OCI-LY1 (cell line): ENCODE measurements at regions not wholly inside any gene's neighbourhood (a gene's known extent, or its start where the extent isn't known, plus 50 kb on each side); places are given as distances from the start of the nearest gene placed in this dataset.

Experiments used
- H2AFZ ChIP-seq: fragments of 200-600 bp; sonication (generic), shearing (Covaris generic); 2 replicates; pipeline ENCODE4 v1.6.0; 2014; ENCODE audit warnings: antibody characterized with exemption, mild to moderate bottlenecking, low read length
- H3F3A ChIP-seq: fragments of 200-600 bp; sonication (generic), shearing (Covaris generic); 2 replicates; pipeline ENCODE4 v1.6.0; 2014; ENCODE audit warnings: mild to moderate bottlenecking, antibody characterized with exemption, low read length, moderate library complexity; ENCODE audit not compliant: insufficient read depth
- H3K27ac ChIP-seq: fragments of 200-600 bp; sonication (generic); 2 replicates; pipeline ENCODE4 v1.5.1; 2014; ENCODE audit warnings: low read length, mixed run types, mild to moderate bottlenecking, low read depth; ENCODE audit not compliant: poor library complexity, severe bottlenecking
- H3K27me3 ChIP-seq: fragments of 200-600 bp; sonication (generic); 2 replicates; pipeline ENCODE4 v1.6.0; 2014; ENCODE audit warnings: antibody characterized with exemption, mild to moderate bottlenecking, low read length, moderate library complexity; ENCODE audit not compliant: insufficient read depth
- H3K36me3 ChIP-seq: fragments of 200-600 bp; sonication (generic); 2 replicates; pipeline ENCODE4 v1.6.1; 2014; ENCODE audit warnings: mild to moderate bottlenecking, antibody characterized with exemption, low read length, moderate library complexity, mixed read lengths; ENCODE audit not compliant: insufficient read depth
- H3K4me1 ChIP-seq: fragments of 200-600 bp; sonication (generic); 2 replicates; pipeline ENCODE4 v1.5.1; 2014; ENCODE audit warnings: mild to moderate bottlenecking, low read length, moderate library complexity; ENCODE audit not compliant: insufficient read depth, severe bottlenecking
- H3K4me2 ChIP-seq: fragments of 200-600 bp; sonication (generic), shearing (Covaris generic); 2 replicates; pipeline ENCODE4 v1.6.1; 2014; ENCODE audit warnings: low read length
- H3K4me3 ChIP-seq: fragments of 200-600 bp; sonication (generic); 2 replicates; pipeline ENCODE4 v1.5.1; 2014; ENCODE audit warnings: low read length, low read depth, mild to moderate bottlenecking, mixed read lengths; ENCODE audit not compliant: poor library complexity, severe bottlenecking
- H3K79me2 ChIP-seq: fragments of 200-600 bp; shearing (Covaris generic); 2 replicates; pipeline ENCODE4 v1.6.1; 2016; ENCODE audit warnings: mixed run types, low read length, mixed read lengths; ENCODE audit not compliant: insufficient read depth
- H3K9ac ChIP-seq: fragments of 200-600 bp; sonication (generic), shearing (Covaris generic); 2 replicates; pipeline ENCODE4 v1.6.1; 2014; ENCODE audit warnings: mild to moderate bottlenecking, low read length, mixed read lengths
- H3K9me2 ChIP-seq: fragments of 200-600 bp; sonication (generic), shearing (Covaris generic); 2 replicates; pipeline ENCODE4 v1.6.1; 2014; ENCODE audit warnings: low read depth, mild to moderate bottlenecking, low read length, mixed read lengths
- H3K9me3 ChIP-seq: fragments of 200-600 bp; shearing (Covaris generic); 2 replicates; pipeline ENCODE4 v1.6.1; 2014; ENCODE audit warnings: low read length, mixed read lengths
- H4K20me1 ChIP-seq: fragments of 200-600 bp; sonication (generic), shearing (Covaris generic); 2 replicates; pipeline ENCODE4 v1.6.0; 2016; ENCODE audit warnings: mild to moderate bottlenecking, low read length; ENCODE audit not compliant: insufficient read depth
- EZH2 ChIP-seq: fragments of 200-600 bp; sonication (generic), shearing (Covaris generic); IDR thresholded peaks from 2 replicates; pipeline ENCODE4 v1.8.0; 2017; ENCODE audit warnings: borderline replicate concordance, mixed run types, mild to moderate bottlenecking, antibody characterized with exemption, low read length, moderate library complexity, mixed read lengths
- TF ChIP-seq, protein P1 (sequence below): fragments of 200-600 bp; sonication (generic), shearing (Covaris generic); IDR thresholded peaks from 2 replicates; pipeline ENCODE4 v1.5.1; 2017; ENCODE audit warnings: mild to moderate bottlenecking, antibody characterized with exemption, low read length, moderate library complexity, mixed read lengths

DNA sequence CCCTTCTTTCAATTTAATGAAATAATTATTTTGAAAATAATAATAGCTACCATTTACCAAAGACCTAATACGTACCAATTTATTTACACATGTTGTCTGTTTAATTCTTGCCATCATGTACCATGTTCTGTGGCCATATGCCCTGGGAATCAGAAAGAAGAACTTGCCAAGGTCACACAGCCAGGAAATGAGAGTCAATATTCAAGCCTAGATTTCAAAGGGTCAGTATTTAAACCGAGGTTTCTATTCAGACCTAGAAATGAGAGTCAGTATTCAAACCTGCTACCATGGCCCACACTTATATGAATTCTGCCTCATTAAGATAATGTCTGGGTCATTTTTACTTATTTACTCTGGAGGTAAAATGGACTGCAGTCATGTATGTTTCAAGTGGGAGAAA, 103.6 kb upstream of the TBL1XR1 start:
- H3K27ac ChIP-seq: peak overlapping the region; percentile 61
- H3K4me2 ChIP-seq: peak overlapping the region; percentile 47; the same call in 1 of the 2 replicates
- H3K27me3 ChIP-seq: no peaks in the 10 kb centered on the region
- H3K9ac ChIP-seq: no peak overlapping the region
- H3K36me3 ChIP-seq: no peaks in the 10 kb centered on the region
- no peaks in the 10 kb centered on the region for H3K9me3 ChIP-seq
- peaks cover 28% of the 10 kb centered on the region for H3K4me1 ChIP-seq
- TF ChIP-seq, protein P1, sequence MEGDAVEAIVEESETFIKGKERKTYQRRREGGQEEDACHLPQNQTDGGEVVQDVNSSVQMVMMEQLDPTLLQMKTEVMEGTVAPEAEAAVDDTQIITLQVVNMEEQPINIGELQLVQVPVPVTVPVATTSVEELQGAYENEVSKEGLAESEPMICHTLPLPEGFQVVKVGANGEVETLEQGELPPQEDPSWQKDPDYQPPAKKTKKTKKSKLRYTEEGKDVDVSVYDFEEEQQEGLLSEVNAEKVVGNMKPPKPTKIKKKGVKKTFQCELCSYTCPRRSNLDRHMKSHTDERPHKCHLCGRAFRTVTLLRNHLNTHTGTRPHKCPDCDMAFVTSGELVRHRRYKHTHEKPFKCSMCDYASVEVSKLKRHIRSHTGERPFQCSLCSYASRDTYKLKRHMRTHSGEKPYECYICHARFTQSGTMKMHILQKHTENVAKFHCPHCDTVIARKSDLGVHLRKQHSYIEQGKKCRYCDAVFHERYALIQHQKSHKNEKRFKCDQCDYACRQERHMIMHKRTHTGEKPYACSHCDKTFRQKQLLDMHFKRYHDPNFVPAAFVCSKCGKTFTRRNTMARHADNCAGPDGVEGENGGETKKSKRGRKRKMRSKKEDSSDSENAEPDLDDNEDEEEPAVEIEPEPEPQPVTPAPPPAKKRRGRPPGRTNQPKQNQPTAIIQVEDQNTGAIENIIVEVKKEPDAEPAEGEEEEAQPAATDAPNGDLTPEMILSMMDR: no peak
- no peak for TF ChIP-seq EZH2
- H3K9me2 ChIP-seq: no peaks in the 10 kb centered on the region
- no peak overlapping the region for H3K4me3 ChIP-seq
- H4K20me1 ChIP-seq: no peaks in the 10 kb centered on the region
- peak overlapping the region; percentile 18; the same call in 1 of the 2 replicates for H2AFZ ChIP-seq
- H3K79me2 ChIP-seq: no peaks in the 10 kb centered on the region
- H3F3A ChIP-seq: no peaks in the 10 kb centered on the region

DNA sequence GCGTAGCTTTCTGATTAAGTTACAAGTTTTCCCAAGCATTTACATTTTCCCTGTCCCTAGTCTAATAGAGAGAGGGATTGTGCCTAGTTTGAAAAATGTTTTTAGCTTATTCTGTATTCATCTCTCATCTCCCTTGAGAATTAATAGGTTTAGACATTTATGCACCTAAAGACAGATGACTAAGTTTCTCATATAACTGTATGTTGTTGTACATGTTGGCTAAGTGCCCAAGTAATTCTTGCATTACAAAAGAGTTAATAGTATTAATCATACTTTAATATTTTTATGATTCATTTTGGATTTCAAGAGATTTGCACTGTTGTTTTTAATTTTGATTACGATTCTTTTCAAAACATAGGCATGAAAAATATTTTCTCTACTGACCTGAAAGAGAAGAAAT, 109.0 kb upstream of the TBL1XR1 start:
- no peaks in the 10 kb centered on the region for H3K9me2 ChIP-seq
- peak overlapping the region; percentile 13; the same call in 1 of the 2 replicates for H2AFZ ChIP-seq
- H4K20me1 ChIP-seq: no peaks in the 10 kb centered on the region
- no peak overlapping the region for H3K4me3 ChIP-seq
- no peak overlapping the region for H3K9ac ChIP-seq
- H3F3A ChIP-seq: no peaks in the 10 kb centered on the region
- H3K79me2 ChIP-seq: no peaks in the 10 kb centered on the region
- no peaks in the 10 kb centered on the region for H3K36me3 ChIP-seq
- H3K27ac ChIP-seq: no peak overlapping the region
- no peak overlapping the region for H3K4me2 ChIP-seq
- H3K9me3 ChIP-seq: peaks cover 3% of the 10 kb centered on the region; the same call in 1 of the 2 replicates
- H3K27me3 ChIP-seq: no peaks in the 10 kb centered on the region
- TF ChIP-seq, protein P1: no peak
- no peak for TF ChIP-seq EZH2
- peaks cover 31% of the 10 kb centered on the region for H3K4me1 ChIP-seq

DNA sequence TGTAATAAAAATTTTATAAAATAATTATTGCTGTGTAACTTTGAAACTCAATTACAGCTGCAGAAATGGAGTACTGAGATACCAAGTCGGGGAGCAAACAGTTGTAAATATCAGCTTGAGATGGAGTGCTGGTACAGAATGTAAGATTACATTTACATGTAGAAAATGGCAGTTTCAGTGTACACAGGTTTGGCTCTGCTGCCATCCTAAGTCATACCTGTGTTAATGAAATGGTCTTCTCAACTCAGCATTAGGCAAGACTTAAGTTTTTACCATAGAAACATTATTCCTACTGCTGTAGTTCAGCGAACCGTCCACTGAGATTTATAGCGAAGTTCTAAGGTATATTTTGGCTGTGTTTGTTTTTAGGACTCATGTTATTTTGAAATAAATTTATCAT, 110.1 kb upstream of the TBL1XR1 start:
- Histone ChIP-seq H3K79me2 (no peaks in the 10 kb centered on the region), H3F3A (no peaks in the 10 kb centered on the region), H3K4me2 (no peak overlapping the region), H3K4me1 (peaks cover 28% of the 10 kb centered on the region), H3K36me3 (no peaks in the 10 kb centered on the region), H2AFZ (peak overlapping the region; percentile 62; the same call in 1 of the 2 replicates), H3K9ac (no peak overlapping the region), H3K9me3 (peaks cover 3% of the 10 kb centered on the region; the same call in 1 of the 2 replicates), H3K4me3 (no peak overlapping the region), H3K27me3 (no peaks in the 10 kb centered on the region), H3K9me2 (no peaks in the 10 kb centered on the region), H4K20me1 (no peaks in the 10 kb centered on the region), H3K27ac (no peak overlapping the region)
- TF ChIP-seq, protein P1: peak; percentile 45; the same call in 1 of the 2 replicates
- TF ChIP-seq EZH2: no peak
